ENCODE measurements at regions not wholly inside any gene's neighbourhood (a gene's known extent, or its start where the extent isn't known, plus 50 kb on each side); places are given as distances from the start of the nearest gene placed in this dataset.

DNA sequence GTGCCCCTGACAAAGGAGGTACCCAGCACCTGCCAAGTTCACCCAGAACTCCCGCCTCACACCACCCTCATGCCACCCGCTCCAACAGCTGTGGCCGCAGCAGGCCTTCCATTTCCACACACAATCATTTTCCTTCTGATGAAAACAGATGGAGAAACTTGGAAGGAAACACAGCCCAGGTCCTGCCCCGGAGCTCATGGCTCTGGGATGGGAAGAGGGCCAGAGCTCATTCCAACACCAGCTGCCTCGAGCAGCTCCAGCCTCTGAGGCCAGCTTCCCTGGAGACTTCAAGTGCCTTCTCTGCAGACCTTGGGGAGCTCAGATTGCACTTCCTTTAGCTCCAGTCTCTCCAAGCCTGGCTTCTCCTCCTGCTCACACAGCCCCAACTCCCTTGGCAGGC, 55.1 kb upstream of the CMKLR1 start:
- H3K4me3 Mint-ChIP-seq (ENCODE audit: unreplicated experiment), result no peak overlapping the region
- H3K36me3 Mint-ChIP-seq (ENCODE audit: low read depth), result no peaks in the 10 kb centered on the region
- peaks cover 11% of the 10 kb centered on the region for H3K4me1 Mint-ChIP-seq (ENCODE audit: low read depth)
- peaks cover 27% of the 10 kb centered on the region for H3K27me3 Mint-ChIP-seq (ENCODE audit: low read depth)
- TF ChIP-seq, protein P1, sequence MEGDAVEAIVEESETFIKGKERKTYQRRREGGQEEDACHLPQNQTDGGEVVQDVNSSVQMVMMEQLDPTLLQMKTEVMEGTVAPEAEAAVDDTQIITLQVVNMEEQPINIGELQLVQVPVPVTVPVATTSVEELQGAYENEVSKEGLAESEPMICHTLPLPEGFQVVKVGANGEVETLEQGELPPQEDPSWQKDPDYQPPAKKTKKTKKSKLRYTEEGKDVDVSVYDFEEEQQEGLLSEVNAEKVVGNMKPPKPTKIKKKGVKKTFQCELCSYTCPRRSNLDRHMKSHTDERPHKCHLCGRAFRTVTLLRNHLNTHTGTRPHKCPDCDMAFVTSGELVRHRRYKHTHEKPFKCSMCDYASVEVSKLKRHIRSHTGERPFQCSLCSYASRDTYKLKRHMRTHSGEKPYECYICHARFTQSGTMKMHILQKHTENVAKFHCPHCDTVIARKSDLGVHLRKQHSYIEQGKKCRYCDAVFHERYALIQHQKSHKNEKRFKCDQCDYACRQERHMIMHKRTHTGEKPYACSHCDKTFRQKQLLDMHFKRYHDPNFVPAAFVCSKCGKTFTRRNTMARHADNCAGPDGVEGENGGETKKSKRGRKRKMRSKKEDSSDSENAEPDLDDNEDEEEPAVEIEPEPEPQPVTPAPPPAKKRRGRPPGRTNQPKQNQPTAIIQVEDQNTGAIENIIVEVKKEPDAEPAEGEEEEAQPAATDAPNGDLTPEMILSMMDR (IDR thresholded peaks at IDR 0.05), result no peak
- no peak for DNase-seq (ENCODE audit: low spot score)
- H3K27ac Mint-ChIP-seq (ENCODE audit: unreplicated experiment), result no peak overlapping the region
- peaks cover 3% of the 10 kb centered on the region for H3K9me3 Mint-ChIP-seq (ENCODE audit: low read depth)

DNA sequence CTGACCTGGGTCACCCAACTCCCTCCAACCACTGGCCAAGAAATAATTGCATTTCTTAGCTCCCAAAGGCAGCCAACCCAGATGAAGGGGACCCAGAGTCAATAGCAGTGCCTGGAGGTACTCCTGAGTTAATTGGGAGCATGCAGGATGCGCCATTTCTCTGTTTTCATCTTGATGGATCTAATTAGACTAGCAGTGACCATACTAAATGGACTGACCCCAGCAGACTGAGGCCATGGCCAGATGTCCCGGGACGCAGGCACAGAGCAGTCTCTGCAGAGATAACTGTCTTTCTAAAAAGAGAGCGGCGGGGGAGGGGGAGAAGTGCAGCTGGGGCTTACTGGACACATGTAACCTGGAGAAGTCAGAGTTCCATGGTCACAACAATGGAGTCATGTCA, 53.2 kb upstream of the CMKLR1 start:
- Mint-ChIP-seq H3K27me3 (ENCODE audit: low read depth) (peaks cover 21% of the 10 kb centered on the region), H3K4me3 (ENCODE audit: unreplicated experiment) (no peak overlapping the region), H3K36me3 (ENCODE audit: low read depth) (no peaks in the 10 kb centered on the region), H3K27ac (ENCODE audit: unreplicated experiment) (no peak overlapping the region), H3K4me1 (ENCODE audit: low read depth) (peaks cover 11% of the 10 kb centered on the region), H3K9me3 (ENCODE audit: low read depth) (peaks cover 3% of the 10 kb centered on the region)
- TF ChIP-seq, protein P1 (IDR thresholded peaks at IDR 0.05), result no peak
- no peak for DNase-seq (ENCODE audit: low spot score)

DNA sequence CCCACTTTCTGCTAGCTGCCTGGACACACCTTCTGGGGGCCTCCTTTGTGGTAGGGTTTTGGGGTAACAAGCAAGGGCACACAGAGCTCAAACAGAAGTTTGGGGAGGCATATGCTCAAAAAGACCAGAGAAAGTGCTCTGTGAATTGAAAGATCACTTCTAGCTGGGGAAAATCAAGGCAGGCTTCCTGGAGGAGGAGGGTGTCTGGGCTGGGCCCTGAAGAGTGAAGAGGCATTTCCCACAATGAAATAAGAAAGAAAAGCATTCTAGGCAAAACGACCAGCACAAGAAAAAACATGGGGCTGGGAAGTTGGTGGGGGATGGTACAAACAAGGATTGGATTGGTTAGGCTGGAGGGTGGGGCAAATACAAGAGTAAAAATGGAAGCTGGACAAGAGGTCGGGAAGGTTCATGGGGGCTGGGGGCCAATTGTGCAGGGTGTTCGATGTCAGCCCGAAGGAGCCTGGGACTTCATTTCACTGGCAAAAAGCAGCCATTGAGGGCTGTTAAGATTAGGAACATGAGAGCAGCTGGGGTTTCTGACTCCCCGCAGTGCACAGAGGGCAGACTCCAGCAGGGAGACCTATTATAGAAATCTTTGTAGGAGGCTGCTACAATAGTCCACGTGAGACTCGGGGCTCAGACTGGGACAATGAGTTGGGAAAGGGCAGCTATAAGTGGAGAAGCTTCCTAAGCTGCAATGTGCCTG, 51.5 kb upstream of the CMKLR1 start:
- H3K36me3 Mint-ChIP-seq (ENCODE audit: low read depth), result no peaks in the 10 kb centered on the region
- no peak for DNase-seq (ENCODE audit: low spot score)
- TF ChIP-seq, protein P1 (IDR thresholded peaks at IDR 0.05), result no peak
- H3K27ac Mint-ChIP-seq (ENCODE audit: unreplicated experiment), result no peak overlapping the region
- H3K4me1 Mint-ChIP-seq (ENCODE audit: low read depth), result peaks cover 11% of the 10 kb centered on the region
- H3K4me3 Mint-ChIP-seq (ENCODE audit: unreplicated experiment), result no peak overlapping the region
- peaks cover 23% of the 10 kb centered on the region for H3K27me3 Mint-ChIP-seq (ENCODE audit: low read depth)
- no peaks in the 10 kb centered on the region for H3K9me3 Mint-ChIP-seq (ENCODE audit: low read depth)

DNA sequence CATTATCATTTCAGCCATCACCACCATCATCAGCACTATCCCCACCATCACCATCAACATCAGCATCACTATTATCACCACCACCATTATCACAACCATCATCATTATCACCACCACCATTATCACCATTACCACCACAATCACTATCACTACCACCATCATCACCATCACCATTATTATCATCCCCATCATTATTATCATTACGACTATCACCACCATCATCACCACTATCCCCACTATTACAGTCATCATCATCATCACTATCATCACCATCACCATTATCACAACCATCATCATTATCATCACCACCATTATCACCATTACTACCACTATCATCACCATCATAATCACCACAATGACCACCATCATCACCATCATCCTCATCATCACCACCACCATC, 50.4 kb upstream of the CMKLR1 start:
- no peak overlapping the region for H3K4me3 Mint-ChIP-seq (ENCODE audit: unreplicated experiment)
- H3K36me3 Mint-ChIP-seq (ENCODE audit: low read depth), result no peaks in the 10 kb centered on the region
- H3K27ac Mint-ChIP-seq (ENCODE audit: unreplicated experiment), result no peak overlapping the region
- H3K4me1 Mint-ChIP-seq (ENCODE audit: low read depth), result peaks cover 11% of the 10 kb centered on the region
- DNase-seq (ENCODE audit: low spot score), result no peak
- H3K27me3 Mint-ChIP-seq (ENCODE audit: low read depth), result peaks cover 20% of the 10 kb centered on the region
- H3K9me3 Mint-ChIP-seq (ENCODE audit: low read depth), result peaks cover 5% of the 10 kb centered on the region
- TF ChIP-seq, protein P1 (IDR thresholded peaks at IDR 0.05), result no peak

Measured in chondrocyte (in vitro differentiated cells).